ENCODE measurements at regions not wholly inside any gene's neighbourhood (a gene's known extent, or its start where the extent isn't known, plus 50 kb on each side); places are given as distances from the start of the nearest gene placed in this dataset.

GRCh38 chr2:139669675-139670074 lies 889.5 kb upstream of the NXPH2 start:
- intact Hi-C loops (cut with DNase I) = no loop called here
- Histone ChIP-seq H3K27ac (no peak overlapping the region), H3K36me3 (no peaks in the 10 kb centered on the region), H3K9me3 (no peaks in the 10 kb centered on the region), H3K27me3 (no peaks in the 10 kb centered on the region), H3K4me1 (no peaks in the 10 kb centered on the region), H3K4me3 (no peak overlapping the region)
- no peak for DNase-seq (ENCODE audit: extremely low spot score in 2 of 2)
- TF ChIP-seq POLR2A (IDR thresholded peaks at IDR 0.05) (no peak), POLR2AphosphoS5 (IDR thresholded peaks at IDR 0.05; ENCODE audit: insufficient read depth in 1 of 2, low read depth in 1 of 2) (no peak), CTCF (IDR thresholded peaks at IDR 0.05) (no peak)

- TF ChIP-seq CTCF (IDR thresholded peaks at IDR 0.05) (no peak), POLR2A (IDR thresholded peaks at IDR 0.05) (no peak), POLR2AphosphoS5 (IDR thresholded peaks at IDR 0.05; ENCODE audit: insufficient read depth in 1 of 2, low read depth in 1 of 2) (no peak)
- Histone ChIP-seq H3K27me3 (no peaks in the 10 kb centered on the region), H3K27ac (no peak overlapping the region), H3K4me1 (no peaks in the 10 kb centered on the region), H3K4me3 (no peak overlapping the region), H3K9me3 (no peaks in the 10 kb centered on the region), H3K36me3 (no peaks in the 10 kb centered on the region)
- DNase-seq (ENCODE audit: extremely low spot score in 2 of 2) = no peak
- intact Hi-C loops (cut with DNase I) = no loop called here
Observed at GRCh38 chr2:139652385-139652784, 872.2 kb upstream of the NXPH2 start.

GRCh38 chr2:139645617-139646016 lies 865.4 kb upstream of the NXPH2 start:
- no peak for TF ChIP-seq POLR2A (IDR thresholded peaks at IDR 0.05)
- TF ChIP-seq CTCF (IDR thresholded peaks at IDR 0.05) = no peak
- no peak for TF ChIP-seq POLR2AphosphoS5 (IDR thresholded peaks at IDR 0.05; ENCODE audit: insufficient read depth in 1 of 2, low read depth in 1 of 2)
- H3K36me3 ChIP-seq = no peaks in the 10 kb centered on the region
- H3K4me1 ChIP-seq = no peaks in the 10 kb centered on the region
- H3K4me3 ChIP-seq = no peak overlapping the region
- H3K9me3 ChIP-seq = no peaks in the 10 kb centered on the region
- no peaks in the 10 kb centered on the region for H3K27me3 ChIP-seq
- intact Hi-C loops (cut with DNase I) = no loop called here
- no peak overlapping the region for H3K27ac ChIP-seq
- no peak for DNase-seq (ENCODE audit: extremely low spot score in 2 of 2)

GRCh38 chr2:139643139-139643538 lies 862.9 kb upstream of the NXPH2 start:
- intact Hi-C loops (cut with DNase I) = no loop called here

GRCh38 chr2:139631966-139632365 lies 851.8 kb upstream of the NXPH2 start:
- DNase-seq (ENCODE audit: extremely low spot score in 2 of 2) = no peak
- TF ChIP-seq CTCF (IDR thresholded peaks at IDR 0.05) = no peak
- TF ChIP-seq POLR2AphosphoS5 (IDR thresholded peaks at IDR 0.05; ENCODE audit: insufficient read depth in 1 of 2, low read depth in 1 of 2) = no peak
- TF ChIP-seq POLR2A (IDR thresholded peaks at IDR 0.05) = no peak
- intact Hi-C loops (cut with DNase I) = no loop called here

More at GRCh38 chr2:139643139-139643538, 862.9 kb upstream of the NXPH2 start:
- H3K4me1 ChIP-seq = no peaks in the 10 kb centered on the region
- no peaks in the 10 kb centered on the region for H3K9me3 ChIP-seq
- H3K4me3 ChIP-seq = no peak overlapping the region
- no peak for TF ChIP-seq POLR2AphosphoS5 (IDR thresholded peaks at IDR 0.05; ENCODE audit: insufficient read depth in 1 of 2, low read depth in 1 of 2)
- no peak for TF ChIP-seq CTCF (IDR thresholded peaks at IDR 0.05)
- no peak for TF ChIP-seq POLR2A (IDR thresholded peaks at IDR 0.05)
- H3K36me3 ChIP-seq = no peaks in the 10 kb centered on the region
- no peak for DNase-seq (ENCODE audit: extremely low spot score in 2 of 2)
- no peak overlapping the region for H3K27ac ChIP-seq
- H3K27me3 ChIP-seq = no peaks in the 10 kb centered on the region

More at GRCh38 chr2:139631966-139632365, 851.8 kb upstream of the NXPH2 start:
- Histone ChIP-seq H3K27me3 (no peaks in the 10 kb centered on the region), H3K36me3 (no peaks in the 10 kb centered on the region), H3K9me3 (no peaks in the 10 kb centered on the region), H3K27ac (no peak overlapping the region), H3K4me1 (no peaks in the 10 kb centered on the region), H3K4me3 (no peak overlapping the region)

Measured in vagina (tissue), 2 donors.